K562 (cell line): ENCODE measurements at regions not wholly inside any gene's neighbourhood (a gene's known extent, or its start where the extent isn't known, plus 50 kb on each side); places are given as distances from the start of the nearest gene placed in this dataset.

ENCODE experiments used
- ATAC-seq: fragments of 200-7000 bp; cut with Tn5 transposase; 3 replicates; pipeline ENCODE4 v1.9.1; 2020; ENCODE audit warnings: moderate library complexity
- BruUV-seq: library from RNA; stranded (reverse); fragments of 400-500 nt; replicated peaks from 2 replicates; lab custom pipeline; 2021; lab: Mats Ljungman, UMichigan
- CTCF ChIA-PET: fragments of 300-600 bp; formaldehyde crosslinking; extraction: SDS; loops from one replicate; lab custom pipeline; 2021; ENCODE audit warnings: low intra/inter-chr PET ratio; lab: Yijun Ruan, JAX
- POLR2A ChIA-PET: fragments of 300-600, 350-650 bp; sonication (Branson Sonifier 250); formaldehyde crosslinking; extraction: SDS; loops from one replicate; lab custom pipeline; 2021; ENCODE audit warnings: antibody characterized with exemption, inconsistent platforms; lab: Yijun Ruan, JAX
- DNase-seq, 4 experiments: peaks; one replicate each; pipeline versions ENCODE4 v3.0.0 to v3.0.0-alpha.2; 2011 to 2018; ENCODE audit warnings: low spot score in 3 of 4, mixed read lengths in 3 of 4; ENCODE audit errors: extremely low read depth in 1 of 4
- FAIRE-seq: peaks from 2 replicates; lab custom pipeline; 2011; peaks lifted over from hg19 to GRCh38; lab: Jason Lieb, UNC
- H2AFZ ChIP-seq: 2 replicates; pipeline ENCODE4 v1.6.0; 2011; ENCODE audit warnings: low read depth, low read length, control low read depth, inconsistent platforms
- H3K27ac ChIP-seq: fragments of 200-600 bp; 3 replicates; pipeline ENCODE4 v1.8.0; 2011; ENCODE audit warnings: low read depth, mild to moderate bottlenecking, control low read depth, inconsistent platforms, low read length, moderate library complexity, mixed read lengths; ENCODE audit errors: extremely low read depth
- H3K27me3 ChIP-seq, 2 experiments: fragments of 300-600 bp in 1 of 2; 2 replicates in 1 of 2; 3 replicates in 1 of 2; pipeline versions ENCODE4 v1.6.0 to v1.8.0; 2011; ENCODE audit warnings: inconsistent platforms in 2 of 2, low read length in 2 of 2, mild to moderate bottlenecking in 1 of 2, mixed read lengths in 1 of 2, moderate library complexity in 1 of 2; ENCODE audit not compliant: control insufficient read depth in 2 of 2, insufficient read depth in 2 of 2
- H3K36me3 ChIP-seq: fragments of 300-600 bp; 3 replicates; pipeline ENCODE4 v1.8.0; 2011; ENCODE audit warnings: mild to moderate bottlenecking, low read length, inconsistent platforms; ENCODE audit not compliant: control insufficient read depth, insufficient read depth
- H3K4me1 ChIP-seq, 2 experiments: fragments of 200-600 bp in 1 of 2; replicated peaks in 1 of 2; 2 replicates in 1 of 2; 3 replicates in 1 of 2; pipeline versions ENCODE4 v1.5.1 to v1.8.0; 2011; ENCODE audit warnings: inconsistent platforms in 2 of 2, low read length in 2 of 2, mild to moderate bottlenecking in 1 of 2, mixed read lengths in 1 of 2, moderate library complexity in 1 of 2; ENCODE audit not compliant: control insufficient read depth in 2 of 2, insufficient read depth in 2 of 2
- H3K4me2 ChIP-seq: 2 replicates; pipeline ENCODE4 v1.6.1; 2011; ENCODE audit warnings: low read length, control low read depth, inconsistent platforms, mixed read lengths; ENCODE audit not compliant: insufficient read depth
- H3K4me3 ChIP-seq: fragments of 200-600 bp; sonication (generic), shearing (Covaris generic); 2 replicates; pipeline ENCODE4 v1.5.1; 2016; ENCODE audit warnings: control low read depth, inconsistent platforms
- H3K79me2 ChIP-seq: fragments of 200-600 bp; 3 replicates; pipeline ENCODE4 v1.8.0; 2011; ENCODE audit warnings: low read length, inconsistent platforms; ENCODE audit not compliant: control insufficient read depth, insufficient read depth
- H3K9ac ChIP-seq, 2 experiments: 2 replicates each; pipeline versions ENCODE4 v1.6.0 to v1.6.1; 2011; ENCODE audit warnings: low read depth in 2 of 2, low read length in 2 of 2, control low read depth in 1 of 2, inconsistent platforms in 1 of 2, mild to moderate bottlenecking in 1 of 2, mixed read lengths in 1 of 2; ENCODE audit not compliant: insufficient read depth in 1 of 2
- H3K9me1 ChIP-seq: one replicate; pipeline ENCODE4 v1.6.0; 2011; ENCODE audit warnings: inconsistent platforms, mild to moderate bottlenecking, low read length, moderate library complexity; ENCODE audit not compliant: control insufficient read depth, insufficient read depth
- H3K9me3 ChIP-seq: replicated peaks from 2 replicates; pipeline ENCODE4 v1.5.1; 2011; ENCODE audit warnings: low read depth, low read length, inconsistent platforms; ENCODE audit not compliant: control insufficient read depth, insufficient read depth
- H4K20me1 ChIP-seq: replicated peaks from 2 replicates; pipeline ENCODE4 v1.6.1; 2011; ENCODE audit warnings: low read length, inconsistent platforms, mixed read lengths; ENCODE audit not compliant: control insufficient read depth, insufficient read depth
- CBX2 ChIP-seq: fragments of 200-600 bp; sonication (generic); IDR thresholded peaks from one replicate; pipeline ENCODE4 v1.6.1; 2012; ENCODE audit warnings: mild to moderate bottlenecking, low read length, inconsistent platforms; ENCODE audit not compliant: insufficient read depth, poor library complexity, severe bottlenecking
- ERF ChIP-seq: fragments of 450-650 bp; formaldehyde crosslinking; IDR thresholded peaks from 2 replicates; pipeline ENCODE4 v1.4.0; 2020; ENCODE audit warnings: mild to moderate bottlenecking, mixed read lengths
- L3MBTL2 ChIP-seq: fragments of 450-650 bp; IDR thresholded peaks from 2 replicates; pipeline ENCODE4 v1.6.1; 2016; ENCODE audit warnings: mild to moderate bottlenecking, moderate library complexity
- PPARD ChIP-seq: fragments of 250-450 bp; sonication (Bioruptor Pico); IDR thresholded peaks from 2 replicates; pipeline ENCODE4 v1.8.0; 2022; ENCODE audit warnings: inconsistent platforms, mild to moderate bottlenecking, moderate library complexity
- PRMT5 ChIP-seq: sonication (generic); formaldehyde crosslinking; IDR thresholded peaks from 2 replicates; pipeline ENCODE4 v1.5.0; 2020; ENCODE audit warnings: missing genetic modification reagents
- SAFB2 ChIP-seq: fragments of 200-400 bp; formaldehyde crosslinking; IDR thresholded peaks from 2 replicates; pipeline ENCODE4 v1.6.1; 2018; ENCODE audit warnings: borderline replicate concordance, low read length, low read depth, moderate library complexity; ENCODE audit not compliant: severe bottlenecking
- SMARCA4 ChIP-seq: fragments of 450-650 bp; IDR thresholded peaks from 2 replicates; pipeline ENCODE4 v1.6.1; 2016
- THRAP3 ChIP-seq: fragments of 450-650 bp; IDR thresholded peaks from 2 replicates; pipeline ENCODE4 v1.6.1; 2016; ENCODE audit warnings: mild to moderate bottlenecking, inconsistent platforms, borderline replicate concordance
- ZNF23 ChIP-seq: fragments of 250-450 bp; sonication (Bioruptor Pico); IDR thresholded peaks from 2 replicates; pipeline ENCODE4 v1.4.0; 2020; ENCODE audit warnings: mild to moderate bottlenecking
- ZNF232 ChIP-seq: sonication (generic); formaldehyde crosslinking; IDR thresholded peaks from 2 replicates; pipeline ENCODE4 v1.8.0; 2022; ENCODE audit warnings: mild to moderate bottlenecking, missing genetic modification reagents
- ZNF253 ChIP-seq: fragments of 250-450 bp; sonication (Bioruptor Pico); conservative IDR thresholded peaks from 2 replicates; pipeline ENCODE4 v1.6.1; 2021; ENCODE audit warnings: mild to moderate bottlenecking
- ZNF507 ChIP-seq: conservative IDR thresholded peaks from 2 replicates; pipeline ENCODE4 v1.6.1; 2017; ENCODE audit warnings: missing genetic modification characterization, missing compliant biosample characterization
- ZNF561 ChIP-seq: fragments of 450-650 bp; formaldehyde crosslinking; conservative IDR thresholded peaks from 2 replicates; pipeline ENCODE4 v1.4.0; 2020; ENCODE audit warnings: mild to moderate bottlenecking, moderate library complexity
- ZNF584 ChIP-seq: fragments of 200-800 bp; sonication (Bioruptor generic); IDR thresholded peaks from 2 replicates; pipeline ENCODE4 v1.6.1; 2016; ENCODE audit warnings: low read depth, mild to moderate bottlenecking, missing genetic modification characterization, missing compliant biosample characterization
- WGBS: fragments of 100-300 bp; shearing (Covaris generic); methylation state at CpG from one replicate; pipeline ENCODE4 v1.1.6; 2016; ENCODE audit warnings: low coverage, mixed read lengths; ENCODE audit not compliant: insufficient coverage; ENCODE audit errors: missing lambda C conversion rate; 5-methylcytosine and 5-hydroxymethylcytosine counted together
- in situ Hi-C: fragments of 300-500 bp; cut with MboI; formaldehyde crosslinking; loops from 4 replicates; pipeline ENCODE4 v1.15.0; 2018; ENCODE audit warnings: inconsistent platforms, mixed read lengths
- intact Hi-C: fragments of 100-400 bp; cut with micrococcal nuclease; formaldehyde crosslinking; loops from 2 replicates; pipeline ENCODE4 v1.14.2; 2022
- TF ChIP-seq, protein P1 (sequence below): fragments of 200-800 bp; sonication (Bioruptor generic); IDR thresholded peaks from 2 replicates; pipeline ENCODE4 v1.6.1; 2017; ENCODE audit warnings: missing genetic modification characterization, missing compliant biosample characterization
- TF ChIP-seq, protein P2 (sequence below): sonication (generic); formaldehyde crosslinking; IDR thresholded peaks from 2 replicates; pipeline ENCODE4 v1.5.0; 2020; ENCODE audit warnings: missing genetic modification reagents

DNA sequence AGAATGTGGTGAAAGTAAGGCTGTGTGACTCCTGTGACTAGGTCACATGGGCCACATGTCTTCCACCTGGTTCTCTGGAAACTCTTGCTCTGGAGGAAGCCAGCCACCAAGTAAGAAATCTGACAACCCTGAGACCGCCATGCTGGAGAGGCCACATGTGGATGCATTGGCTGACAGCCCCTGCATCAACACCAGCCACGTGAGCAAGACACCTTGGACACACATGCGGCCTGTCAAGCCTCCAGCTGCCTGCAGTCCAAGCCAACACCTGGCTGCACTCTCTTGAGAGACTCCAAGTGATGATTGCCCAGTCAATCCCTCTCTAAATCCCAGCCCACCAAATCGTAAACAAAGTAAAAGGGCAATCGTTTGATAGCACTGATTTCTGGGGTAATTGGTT is 112.6 kb downstream of the FOXL1 start:
- TF ChIP-seq ZNF507 (no peak), SMARCA4 (no peak), PPARD (CRISPR knock-in tag) (no peak), ZNF232 (no peak), THRAP3 (no peak), ZNF253 (CRISPR knock-in tag) (no peak), SAFB2 (no peak), ZNF584 (CRISPR knock-in tag) (no peak), PRMT5 (CRISPR knock-in tag) (no peak), ZNF23 (CRISPR knock-in tag) (no peak), ZNF561 (CRISPR knock-in tag) (no peak), ERF (CRISPR knock-in tag) (no peak), CBX2 (no peak), L3MBTL2 (no peak)
- TF ChIP-seq, protein P1, sequence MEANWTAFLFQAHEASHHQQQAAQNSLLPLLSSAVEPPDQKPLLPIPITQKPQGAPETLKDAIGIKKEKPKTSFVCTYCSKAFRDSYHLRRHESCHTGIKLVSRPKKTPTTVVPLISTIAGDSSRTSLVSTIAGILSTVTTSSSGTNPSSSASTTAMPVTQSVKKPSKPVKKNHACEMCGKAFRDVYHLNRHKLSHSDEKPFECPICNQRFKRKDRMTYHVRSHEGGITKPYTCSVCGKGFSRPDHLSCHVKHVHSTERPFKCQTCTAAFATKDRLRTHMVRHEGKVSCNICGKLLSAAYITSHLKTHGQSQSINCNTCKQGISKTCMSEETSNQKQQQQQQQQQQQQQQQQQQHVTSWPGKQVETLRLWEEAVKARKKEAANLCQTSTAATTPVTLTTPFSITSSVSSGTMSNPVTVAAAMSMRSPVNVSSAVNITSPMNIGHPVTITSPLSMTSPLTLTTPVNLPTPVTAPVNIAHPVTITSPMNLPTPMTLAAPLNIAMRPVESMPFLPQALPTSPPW (CRISPR knock-in tag): no peak
- TF ChIP-seq, protein P2, sequence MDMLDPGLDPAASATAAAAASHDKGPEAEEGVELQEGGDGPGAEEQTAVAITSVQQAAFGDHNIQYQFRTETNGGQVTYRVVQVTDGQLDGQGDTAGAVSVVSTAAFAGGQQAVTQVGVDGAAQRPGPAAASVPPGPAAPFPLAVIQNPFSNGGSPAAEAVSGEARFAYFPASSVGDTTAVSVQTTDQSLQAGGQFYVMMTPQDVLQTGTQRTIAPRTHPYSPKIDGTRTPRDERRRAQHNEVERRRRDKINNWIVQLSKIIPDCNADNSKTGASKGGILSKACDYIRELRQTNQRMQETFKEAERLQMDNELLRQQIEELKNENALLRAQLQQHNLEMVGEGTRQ (CRISPR knock-in tag): no peak
- Histone ChIP-seq H3K4me2 (no peak overlapping the region), H3K9me3 (no peaks in the 10 kb centered on the region), H3K9ac (no peak overlapping the region), H3K36me3 (no peaks in the 10 kb centered on the region), H2AFZ (no peak overlapping the region), H3K4me3 (no peak overlapping the region), H3K27me3 (peaks cover 24 to 32% of the 10 kb centered on the region in 2 experiments), H3K27ac (no peak overlapping the region), H4K20me1 (no peaks in the 10 kb centered on the region), H3K79me2 (no peaks in the 10 kb centered on the region), H3K9me1 (no peaks in the 10 kb centered on the region), H3K4me1 (no peaks in the 10 kb centered on the region)
- no TSS peak for BruUV-seq
- FAIRE-seq (no peak), DNase-seq (no peak), ATAC-seq (no peak)
- ChIA-PET CTCF (no interaction called here), POLR2A (no interaction called here)
- in situ Hi-C loops: no loop called here
- WGBS: 2% methylated on average over 5 of the region's 5 CpGs
- intact Hi-C loops: no loop called here
